Immature natural killer cell (primary cell): ENCODE measurements at regions not wholly inside any gene's neighbourhood (a gene's known extent, or its start where the extent isn't known, plus 50 kb on each side); places are given as distances from the start of the nearest gene placed in this dataset.

Experiments used
- DNase-seq, 3 donors: peaks; one replicate each; pipeline ENCODE4 v3.0.0; 2022; ENCODE audit warnings: mixed read lengths in 1 of 3
- H3K27ac Mint-ChIP-seq, 6 donors: one replicate each; pipeline ENCODE4 v1.8.0; 2020; ENCODE audit warnings: mixed read lengths in 6 of 6, mild to moderate bottlenecking in 5 of 6, inconsistent platforms in 4 of 6, moderate library complexity in 3 of 6
- H3K27me3 Mint-ChIP-seq, 3 donors: one replicate each; pipeline ENCODE4 v1.8.0; 2020 to 2021; ENCODE audit warnings: low read depth in 3 of 3, mild to moderate bottlenecking in 3 of 3, mixed read lengths in 3 of 3, moderate library complexity in 3 of 3, inconsistent platforms in 1 of 3
- H3K36me3 Mint-ChIP-seq, 3 donors: one replicate each; pipeline ENCODE4 v1.8.0; 2020; ENCODE audit warnings: mixed read lengths in 3 of 3, inconsistent platforms in 2 of 3, mild to moderate bottlenecking in 2 of 3
- H3K4me1 Mint-ChIP-seq, 2 donors: one replicate each; pipeline ENCODE4 v1.8.0; 2020; ENCODE audit warnings: inconsistent platforms in 2 of 2, mild to moderate bottlenecking in 2 of 2, mixed read lengths in 2 of 2, moderate library complexity in 1 of 2
- H3K4me3 Mint-ChIP-seq, 5 donors: one replicate each; pipeline ENCODE4 v1.8.0; 2020; ENCODE audit warnings: mild to moderate bottlenecking in 5 of 5, mixed read lengths in 5 of 5, inconsistent platforms in 3 of 5, moderate library complexity in 3 of 5
- H3K9me3 Mint-ChIP-seq, 6 donors: one replicate each; pipeline ENCODE4 v1.8.0; 2020; ENCODE audit warnings: mild to moderate bottlenecking in 6 of 6, mixed read lengths in 6 of 6, inconsistent platforms in 4 of 6, moderate library complexity in 3 of 6

GRCh38 chr5:96076451-96076850 lies 114.8 kb upstream of the ELL2 start:
- Mint-ChIP-seq H3K9me3 (peaks cover 0 to 2% (median 0%) of the 10 kb centered on the region in 6 donors), H3K4me3 (no peak overlapping the region), H3K4me1 (no peaks in the 10 kb centered on the region), H3K27me3 (no peaks in the 10 kb centered on the region), H3K36me3 (no peaks in the 10 kb centered on the region), H3K27ac (no peak overlapping the region)
- no peak for DNase-seq

DNA sequence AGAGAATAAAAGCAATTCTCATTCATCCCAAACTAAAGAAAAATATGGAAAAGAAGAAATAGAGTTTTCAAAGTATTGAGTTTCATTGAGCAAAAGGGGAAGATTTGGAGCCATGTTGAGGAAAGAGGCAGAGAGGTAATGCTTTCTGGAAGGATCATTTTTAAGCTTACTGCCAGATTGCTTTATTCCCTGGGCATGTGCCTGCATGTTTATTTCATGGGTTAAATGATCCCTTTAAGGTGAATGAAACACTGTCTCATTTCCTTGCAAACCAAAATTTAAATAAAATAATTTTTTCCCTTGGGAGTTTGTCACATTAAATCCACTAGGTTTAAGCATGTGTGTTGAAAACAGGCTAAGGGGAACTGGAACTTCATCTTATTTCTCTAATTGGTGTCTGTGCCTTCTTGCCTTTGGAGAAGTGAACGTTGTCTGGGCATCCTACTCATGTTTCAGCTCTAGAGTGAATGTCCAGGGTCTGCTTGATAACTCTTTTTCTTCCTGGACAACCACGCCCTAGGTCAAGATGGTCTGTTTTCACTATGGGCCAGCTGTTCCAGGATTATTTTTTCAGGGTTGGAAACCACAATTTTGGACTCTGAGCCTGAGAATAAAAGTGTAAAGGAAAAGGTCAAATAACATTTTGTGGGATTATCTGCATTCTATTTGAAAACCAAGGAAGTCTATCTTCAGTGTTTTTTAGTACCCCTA lies 114.1 kb upstream of the ELL2 start:
- H3K4me3 Mint-ChIP-seq, result no peak overlapping the region
- no peak overlapping the region for H3K27ac Mint-ChIP-seq
- H3K36me3 Mint-ChIP-seq, result no peaks in the 10 kb centered on the region

DNA sequence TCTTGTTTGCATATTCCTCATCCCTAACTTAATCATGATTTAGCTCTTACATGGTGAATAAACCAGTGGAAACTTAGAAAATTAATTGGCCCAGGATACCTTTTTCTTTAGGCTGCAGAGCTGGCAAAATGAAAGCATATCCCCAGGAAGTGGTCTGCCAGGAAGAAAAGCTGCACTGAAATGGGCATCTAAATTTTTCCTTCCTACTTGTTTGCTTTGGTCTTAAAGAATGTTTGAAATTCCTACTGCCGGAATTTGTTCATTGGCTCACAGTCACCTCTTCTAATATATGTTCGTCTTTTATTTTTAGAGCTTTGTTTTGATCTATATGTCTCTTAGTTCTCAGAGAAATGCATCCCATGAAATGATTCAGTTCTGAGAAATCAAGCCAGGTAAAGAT lies 113.2 kb upstream of the ELL2 start:
- Mint-ChIP-seq H3K4me1 (no peaks in the 10 kb centered on the region), H3K4me3 (no peak overlapping the region), H3K27me3 (no peaks in the 10 kb centered on the region), H3K9me3 (peaks cover 0 to 2% (median 0%) of the 10 kb centered on the region in 6 donors), H3K36me3 (no peaks in the 10 kb centered on the region), H3K27ac (no peak overlapping the region)
- no peak for DNase-seq

More for the DNA sequence above, 114.1 kb upstream of the ELL2 start:
- peaks cover 0 to 2% (median 0%) of the 10 kb centered on the region in 6 donors for H3K9me3 Mint-ChIP-seq
- H3K4me1 Mint-ChIP-seq, result no peaks in the 10 kb centered on the region
- no peak for DNase-seq
- H3K27me3 Mint-ChIP-seq, result no peaks in the 10 kb centered on the region

- no peak for DNase-seq
- no peak overlapping the region for H3K4me3 Mint-ChIP-seq
These were observed 112.8 kb upstream of the ELL2 start for GRCh38 chr5:96074460-96074859.

GRCh38 chr5:96072791-96073165 lies 111.1 kb upstream of the ELL2 start:
- no peaks in the 10 kb centered on the region for H3K27me3 Mint-ChIP-seq
- no peak overlapping the region for H3K4me3 Mint-ChIP-seq
- H3K36me3 Mint-ChIP-seq, result no peaks in the 10 kb centered on the region
- no peaks in the 10 kb centered on the region for H3K4me1 Mint-ChIP-seq
- H3K9me3 Mint-ChIP-seq, result peaks cover 0 to 2% (median 0%) of the 10 kb centered on the region in 6 donors
- no peak for DNase-seq
- H3K27ac Mint-ChIP-seq, result no peak overlapping the region

More at GRCh38 chr5:96074460-96074859, 112.8 kb upstream of the ELL2 start:
- Mint-ChIP-seq H3K9me3 (peaks cover 0 to 2% (median 0%) of the 10 kb centered on the region in 6 donors), H3K27me3 (no peaks in the 10 kb centered on the region), H3K4me1 (no peaks in the 10 kb centered on the region), H3K27ac (no peak overlapping the region), H3K36me3 (no peaks in the 10 kb centered on the region)

GRCh38 chr5:96072138-96072790 lies 110.6 kb upstream of the ELL2 start:
- Mint-ChIP-seq H3K9me3 (no peaks in the 10 kb centered on the region), H3K4me1 (no peaks in the 10 kb centered on the region), H3K4me3 (no peak overlapping the region), H3K36me3 (no peaks in the 10 kb centered on the region), H3K27ac (no peak overlapping the region), H3K27me3 (no peaks in the 10 kb centered on the region)
- DNase-seq, result no peak

GRCh38 chr5:96070622-96071225 lies 109.1 kb upstream of the ELL2 start:
- no peak for DNase-seq
- Mint-ChIP-seq H3K36me3 (no peaks in the 10 kb centered on the region), H3K27me3 (no peaks in the 10 kb centered on the region), H3K9me3 (no peaks in the 10 kb centered on the region), H3K4me1 (no peaks in the 10 kb centered on the region), H3K27ac (no peak overlapping the region), H3K4me3 (no peak overlapping the region)

DNA sequence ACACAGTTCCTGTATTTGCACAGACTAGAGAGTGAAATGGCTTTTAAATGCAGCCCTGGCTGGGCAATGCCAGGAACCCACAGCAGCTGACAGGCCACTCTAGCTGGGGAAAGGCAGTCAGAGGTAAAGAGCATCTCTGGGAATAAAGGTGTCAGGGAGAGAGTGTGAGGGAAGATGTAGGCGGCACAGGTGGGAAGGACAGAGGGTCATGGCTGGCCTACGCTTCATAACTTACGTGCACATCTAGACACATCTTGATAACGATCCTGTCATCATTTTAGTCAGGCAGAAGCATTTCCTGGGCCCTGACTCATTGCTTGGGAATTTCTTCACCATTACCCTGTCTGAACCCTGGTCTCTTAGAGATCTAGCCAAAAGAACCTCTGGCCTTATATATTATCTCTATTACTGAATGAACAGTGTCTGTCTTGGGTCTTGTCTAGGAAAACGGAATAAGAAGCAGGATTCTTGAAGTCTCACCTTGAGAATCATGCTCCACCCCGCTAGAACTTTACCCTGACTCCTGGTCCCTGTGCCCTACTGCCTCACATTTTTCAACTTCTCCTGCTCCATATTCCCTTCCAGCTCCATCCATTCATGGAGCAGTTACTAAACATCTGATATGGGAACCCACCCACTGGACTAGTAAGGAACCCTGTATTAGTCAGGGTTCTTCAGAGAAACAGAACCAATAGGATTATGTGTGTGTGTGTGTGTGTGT lies 106.4 kb upstream of the ELL2 start:
- no peak overlapping the region for H3K27ac Mint-ChIP-seq
- H3K4me3 Mint-ChIP-seq, result no peak overlapping the region
- H3K36me3 Mint-ChIP-seq, result no peaks in the 10 kb centered on the region
- H3K9me3 Mint-ChIP-seq, result no peaks in the 10 kb centered on the region
- peaks cover 2 to 3% of the 10 kb centered on the region in 2 donors for H3K4me1 Mint-ChIP-seq
- no peak for DNase-seq
- no peaks in the 10 kb centered on the region for H3K27me3 Mint-ChIP-seq

DNA sequence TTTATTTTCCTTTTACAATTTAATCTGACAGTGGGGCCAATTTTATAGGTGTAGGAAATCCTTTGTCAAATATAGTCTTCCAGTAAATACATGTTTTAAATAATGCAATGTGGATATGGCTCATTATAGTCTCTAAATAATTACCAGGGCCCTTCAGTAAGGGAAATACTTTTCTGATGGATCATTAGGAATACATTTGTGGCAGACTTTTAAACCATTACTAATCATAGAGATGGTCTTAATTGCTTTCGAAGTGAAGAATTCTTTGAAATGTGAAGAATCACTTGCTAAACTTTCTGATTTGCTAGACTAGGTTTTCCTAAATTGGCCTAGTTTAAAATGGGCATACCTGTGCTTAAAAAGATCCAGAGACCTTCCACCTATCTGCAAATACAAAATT lies 105.6 kb upstream of the ELL2 start:
- no peak overlapping the region for H3K27ac Mint-ChIP-seq

DNA sequence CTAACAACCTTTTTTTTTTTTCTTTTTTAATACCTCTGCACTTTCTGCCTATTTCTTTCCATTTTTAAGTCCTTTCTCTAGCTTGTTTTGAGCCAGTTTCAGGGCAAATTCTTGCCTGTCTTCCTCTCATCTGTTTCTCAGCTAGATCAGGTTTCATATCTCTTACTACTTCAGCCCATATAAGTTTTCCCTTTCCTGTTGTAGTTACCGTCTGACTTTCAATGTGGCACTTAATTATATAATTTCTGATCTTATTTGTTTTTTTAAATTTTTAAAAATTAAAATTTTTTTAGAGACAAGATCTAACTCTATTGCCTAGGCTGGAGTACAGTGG lies 104.7 kb upstream of the ELL2 start:
- H3K4me1 Mint-ChIP-seq, result peaks cover 7 to 13% of the 10 kb centered on the region in 2 donors
- no peak overlapping the region for H3K27ac Mint-ChIP-seq

More for the DNA sequence above, 105.6 kb upstream of the ELL2 start:
- Mint-ChIP-seq H3K36me3 (no peaks in the 10 kb centered on the region), H3K9me3 (no peaks in the 10 kb centered on the region), H3K4me1 (peaks cover 7 to 11% of the 10 kb centered on the region in 2 donors), H3K4me3 (no peak overlapping the region), H3K27me3 (peaks cover 0 to 1% (median 0%) of the 10 kb centered on the region in 3 donors)
- DNase-seq, result no peak

DNA sequence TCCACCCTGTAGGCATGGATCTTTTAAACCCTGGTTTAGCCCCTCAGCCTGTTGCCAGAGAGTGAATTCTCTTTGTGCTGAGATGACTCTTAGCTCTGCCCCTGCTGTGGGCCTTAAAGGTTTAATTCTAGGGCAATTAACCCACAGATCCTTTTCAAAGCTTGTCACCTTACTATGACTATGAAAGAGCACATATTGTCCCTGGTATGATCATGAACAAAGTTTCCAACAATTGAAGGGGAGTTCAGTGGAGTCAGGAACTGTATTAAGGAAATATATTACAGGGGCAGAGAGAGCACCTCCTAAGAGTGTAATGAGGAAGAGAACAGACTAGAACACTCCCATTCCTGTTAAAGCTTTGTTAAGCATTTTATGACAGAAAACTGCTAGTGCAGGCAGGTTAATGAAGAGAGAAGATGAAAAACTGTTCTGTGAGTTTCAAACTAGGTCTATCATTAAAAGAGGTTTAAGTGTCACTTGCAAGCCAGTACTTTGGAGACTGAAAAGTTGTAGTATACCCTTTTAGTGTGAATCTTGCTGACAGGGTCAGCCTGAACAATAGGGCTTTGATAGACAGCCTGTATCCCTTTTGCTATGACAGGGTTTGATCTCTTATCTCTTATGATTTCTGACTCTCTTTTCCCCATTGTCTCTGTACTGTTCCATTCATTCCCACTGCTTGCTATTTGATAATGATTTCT lies 104.2 kb upstream of the ELL2 start:
- DNase-seq, result no peak
- Mint-ChIP-seq H3K4me1 (peaks cover 7 to 13% of the 10 kb centered on the region in 2 donors), H3K4me3 (no peak overlapping the region), H3K27ac (no peak overlapping the region), H3K27me3 (peaks cover 0 to 2% (median 1%) of the 10 kb centered on the region in 3 donors), H3K36me3 (no peaks in the 10 kb centered on the region), H3K9me3 (no peaks in the 10 kb centered on the region)

More for the DNA sequence above, 104.7 kb upstream of the ELL2 start:
- Mint-ChIP-seq H3K9me3 (no peaks in the 10 kb centered on the region), H3K4me3 (no peak overlapping the region), H3K36me3 (no peaks in the 10 kb centered on the region), H3K27me3 (peaks cover 0 to 2% (median 1%) of the 10 kb centered on the region in 3 donors)
- no peak for DNase-seq

DNA sequence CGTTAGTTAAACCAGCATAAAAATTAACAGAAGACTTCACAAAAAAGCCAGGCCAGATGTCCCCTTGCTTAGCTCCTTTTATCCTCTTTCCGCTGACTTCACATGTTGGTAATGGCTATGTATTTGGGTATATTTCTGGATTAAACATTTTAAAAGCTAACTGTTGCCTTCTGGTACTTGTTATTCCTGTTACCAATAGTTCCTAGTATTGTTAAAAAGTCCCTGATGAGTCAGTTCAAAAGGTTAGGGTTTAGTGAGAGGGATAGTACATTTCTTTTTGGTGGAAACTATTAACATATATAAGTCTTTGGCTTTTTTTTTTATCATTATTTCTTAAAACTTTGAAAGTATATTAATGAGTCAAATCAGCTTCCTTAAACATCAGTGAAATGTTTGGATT lies 103.2 kb upstream of the ELL2 start:
- no peaks in the 10 kb centered on the region for H3K36me3 Mint-ChIP-seq
- DNase-seq, result no peak
- no peak overlapping the region for H3K27ac Mint-ChIP-seq
- peaks cover 0 to 2% (median 1%) of the 10 kb centered on the region in 3 donors for H3K27me3 Mint-ChIP-seq
- H3K4me3 Mint-ChIP-seq, result no peak overlapping the region
- peaks cover 7 to 13% of the 10 kb centered on the region in 2 donors for H3K4me1 Mint-ChIP-seq
- H3K9me3 Mint-ChIP-seq, result no peaks in the 10 kb centered on the region

DNA sequence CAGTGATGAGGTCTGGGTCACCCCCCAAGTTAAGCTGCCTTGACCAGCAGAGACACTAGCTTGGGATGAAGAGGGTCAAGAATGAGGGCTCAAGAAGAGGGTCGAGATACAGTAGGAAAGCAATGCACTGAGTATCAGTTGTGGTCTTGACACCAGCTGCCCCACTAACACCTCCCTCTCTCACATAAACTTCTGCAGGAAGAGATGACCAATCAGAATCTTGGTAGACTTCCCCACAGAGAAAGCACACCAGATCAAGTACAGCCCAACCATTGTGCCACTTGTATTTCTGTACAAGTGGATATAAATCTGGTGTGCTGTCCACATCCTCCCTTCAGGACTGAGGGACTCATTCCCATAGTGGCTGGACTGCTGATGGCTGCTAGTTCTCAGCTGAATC lies 101.2 kb upstream of the ELL2 start:
- no peak overlapping the region for H3K4me3 Mint-ChIP-seq
- H3K27ac Mint-ChIP-seq, result no peak overlapping the region
- DNase-seq, result peak in 1 of 3 donors; percentile 1
- peaks cover 0 to 2% (median 1%) of the 10 kb centered on the region in 3 donors for H3K27me3 Mint-ChIP-seq
- no peaks in the 10 kb centered on the region for H3K9me3 Mint-ChIP-seq
- H3K4me1 Mint-ChIP-seq, result peaks cover 7 to 13% of the 10 kb centered on the region in 2 donors
- no peaks in the 10 kb centered on the region for H3K36me3 Mint-ChIP-seq
